Activated CD8-positive, alpha-beta memory T cell treated with anti-CD3 and anti-CD28 coated beads for 48 hours (primary cell): ENCODE measurements at regions not wholly inside any gene's neighbourhood (a gene's known extent, or its start where the extent isn't known, plus 50 kb on each side); places are given as distances from the start of the nearest gene placed in this dataset.
"Not testable (repeated sequence)": the region's sequence is repeated elsewhere in the genome, so short reads cannot be mapped to it uniquely, and the experiment has no call there.

Source experiments
- DNase-seq, 3 experiments: peaks; one replicate each; pipeline ENCODE4 v3.0.0-alpha.2; 2020; ENCODE audit warnings: low read depth in 2 of 3, low spot score in 2 of 3

GRCh38 chr4:60822986-60823385, 377.1 kb upstream of the ADGRL3 start:
- no peak for DNase-seq

- DNase-seq, result no peak
Observed at GRCh38 chr4:60840020-60840419, 360.1 kb upstream of the ADGRL3 start.

- DNase-seq, result no peak
Observed at GRCh38 chr4:60846678-60847077, 353.4 kb upstream of the ADGRL3 start.

GRCh38 chr4:60847614-60848013, 352.5 kb upstream of the ADGRL3 start:
- no peak for DNase-seq

- DNase-seq, result no peak
Observed at GRCh38 chr4:60857130-60857753, 342.9 kb upstream of the ADGRL3 start.

- no peak for DNase-seq
Observed at GRCh38 chr4:60863442-60863841, 336.7 kb upstream of the ADGRL3 start.

GRCh38 chr4:60865273-60865672, 334.9 kb upstream of the ADGRL3 start:
- DNase-seq, result no peak

- no peak for DNase-seq
Observed at GRCh38 chr4:60868232-60868960, 331.7 kb upstream of the ADGRL3 start.

GRCh38 chr4:60879135-60879701, 320.9 kb upstream of the ADGRL3 start:
- no peak for DNase-seq

GRCh38 chr4:60884587-60884986, 315.5 kb upstream of the ADGRL3 start:
- DNase-seq, result no peak

GRCh38 chr4:60885011-60885410, 315.1 kb upstream of the ADGRL3 start:
- DNase-seq, result no peak

GRCh38 chr4:60890743-60891142, 309.4 kb upstream of the ADGRL3 start:
- DNase-seq, result no peak

GRCh38 chr4:60891947-60892346, 308.2 kb upstream of the ADGRL3 start:
- DNase-seq, result no peak

GRCh38 chr4:60897415-60897814, 302.7 kb upstream of the ADGRL3 start:
- no peak for DNase-seq

GRCh38 chr4:60905162-60905561, 295.0 kb upstream of the ADGRL3 start:
- no peak for DNase-seq

- DNase-seq, result no peak
Observed at GRCh38 chr4:60911127-60911526, 289.0 kb upstream of the ADGRL3 start.

- no peak for DNase-seq
Observed at GRCh38 chr4:60913002-60913401, 287.1 kb upstream of the ADGRL3 start.

- no peak for DNase-seq
Observed at GRCh38 chr4:60913671-60914070, 286.5 kb upstream of the ADGRL3 start.

- not testable (repeated sequence) for DNase-seq
Observed at GRCh38 chr4:60921735-60922134, 278.4 kb upstream of the ADGRL3 start.

GRCh38 chr4:60923075-60923474, 277.1 kb upstream of the ADGRL3 start:
- no peak for DNase-seq

GRCh38 chr4:60926624-60927023, 273.5 kb upstream of the ADGRL3 start:
- DNase-seq, result no peak

GRCh38 chr4:60930866-60931265, 269.3 kb upstream of the ADGRL3 start:
- DNase-seq, result no peak
